GM23248 (cell line): ENCODE measurements at regions not wholly inside any gene's neighbourhood (a gene's known extent, or its start where the extent isn't known, plus 50 kb on each side); places are given as distances from the start of the nearest gene placed in this dataset.

ENCODE experiments used
- EZH2 ChIP-seq: fragments of 200-600 bp; sonication (generic); IDR thresholded peaks from 2 replicates; pipeline ENCODE4 v1.6.1; 2018; ENCODE audit warnings: antibody characterized with exemption, mild to moderate bottlenecking; ENCODE audit not compliant: insufficient read depth, poor library complexity, severe bottlenecking
- EZH2phosphoT487 ChIP-seq: fragments of 200-600 bp; sonication (generic); IDR thresholded peaks from 2 replicates; pipeline ENCODE4 v1.6.1; 2018; ENCODE audit warnings: antibody characterized with exemption, moderate library complexity, mild to moderate bottlenecking, low read depth; ENCODE audit not compliant: insufficient read depth

GRCh38 chr2:126785862-126786261, 112.8 kb upstream of the TEX51 start:
- TF ChIP-seq EZH2 (no peak), EZH2phosphoT487 (no peak)
